GM13976 (cell line): ENCODE measurements at regions not wholly inside any gene's neighbourhood (a gene's known extent, or its start where the extent isn't known, plus 50 kb on each side); places are given as distances from the start of the nearest gene placed in this dataset.
"Not testable (repeated sequence)": the region's sequence is repeated elsewhere in the genome, so short reads cannot be mapped to it uniquely, and the experiment has no call there.

Experiments used
- DNase-seq: peaks from one replicate; pipeline ENCODE4 v3.0.0; 2012; ENCODE audit warnings: low spot score
- CTCF ChIP-seq: IDR thresholded peaks from 2 replicates; pipeline ENCODE4 v1.5.1; 2012; ENCODE audit warnings: borderline replicate concordance, mild to moderate bottlenecking; ENCODE audit not compliant: insufficient read depth; ENCODE audit errors: extremely low read depth, missing control alignments, control extremely low read depth
- in situ Hi-C: fragments of 300-500 bp; cut with MboI; formaldehyde crosslinking; loops from one replicate; pipeline ENCODE4 v1.12.0; 2022; ENCODE audit warnings: low sequenced_read_pairs, mixed read lengths, inconsistent platforms; ENCODE audit not compliant: unreplicated experiment

GRCh38 chr4:164591666-164592065 lies 162.3 kb upstream of the SMIM31 start:
- no peak for TF ChIP-seq CTCF
- in situ Hi-C loops: no loop called here
- DNase-seq: no peak

- no peak for DNase-seq
- no peak for TF ChIP-seq CTCF
- in situ Hi-C loops: no loop called here
These were observed 158.2 kb upstream of the SMIM31 start for GRCh38 chr4:164595751-164596150.

GRCh38 chr4:164596318-164596878 lies 157.5 kb upstream of the SMIM31 start:
- no peak for TF ChIP-seq CTCF
- in situ Hi-C loops: no loop called here
- no peak for DNase-seq

- TF ChIP-seq CTCF: no peak
- in situ Hi-C loops: no loop called here
- no peak for DNase-seq
These were observed 157.0 kb upstream of the SMIM31 start for GRCh38 chr4:164596927-164597326.

GRCh38 chr4:164601653-164602052 lies 152.3 kb upstream of the SMIM31 start:
- DNase-seq: no peak
- in situ Hi-C loops: no loop called here
- TF ChIP-seq CTCF: no peak

- DNase-seq, in situ Hi-C loops: not testable (repeated sequence)
These were observed 148.1 kb upstream of the SMIM31 start for GRCh38 chr4:164605791-164606190.

GRCh38 chr4:164606478-164606877 lies 147.5 kb upstream of the SMIM31 start:
- DNase-seq: peak; percentile 14
- TF ChIP-seq CTCF: no peak
- in situ Hi-C loops: no loop called here
